Neural cell (in vitro differentiated cells): ENCODE measurements at regions not wholly inside any gene's neighbourhood (a gene's known extent, or its start where the extent isn't known, plus 50 kb on each side); places are given as distances from the start of the nearest gene placed in this dataset.

Experiments used
- H2AFZ ChIP-seq: fragments of 200-600, 300-800 bp; sonication (generic), shearing (Covaris generic); 2 replicates; pipeline ENCODE4 v1.6.0; 2014; ENCODE audit warnings: low read depth, mild to moderate bottlenecking, antibody characterized with exemption, low read length, moderate library complexity
- H3F3A ChIP-seq: fragments of 200-600 bp; shearing (Covaris generic); 2 replicates; pipeline ENCODE4 v1.6.1; 2016; ENCODE audit warnings: mild to moderate bottlenecking, moderate library complexity, mixed read lengths, antibody characterized with exemption, low read length; ENCODE audit not compliant: insufficient read depth, poor library complexity, severe bottlenecking
- H3K27ac ChIP-seq: fragments of 200-600, 300-800 bp; sonication (generic), shearing (Covaris generic); 2 replicates; pipeline ENCODE4 v1.5.1; 2014; ENCODE audit warnings: mild to moderate bottlenecking, low read length, moderate library complexity
- H3K27me3 ChIP-seq: fragments of 300-800, 200-600 bp; sonication (generic), shearing (Covaris generic); 2 replicates; pipeline ENCODE4 v1.6.0; 2014; ENCODE audit warnings: mild to moderate bottlenecking, low read depth, low read length, moderate library complexity; ENCODE audit not compliant: insufficient read depth
- H3K36me3 ChIP-seq: fragments of 300-800, 200-600 bp; sonication (generic), shearing (Covaris generic); 2 replicates; pipeline ENCODE4 v1.5.1; 2014; ENCODE audit warnings: mild to moderate bottlenecking, antibody characterized with exemption, low read length, moderate library complexity; ENCODE audit not compliant: insufficient read depth
- H3K4me2 ChIP-seq: fragments of 300-800, 200-600 bp; sonication (generic), shearing (Covaris generic); 2 replicates; pipeline ENCODE4 v1.6.0; 2014; ENCODE audit warnings: mild to moderate bottlenecking, low read length
- H3K4me3 ChIP-seq: fragments of 300-800, 200-600 bp; sonication (generic), shearing (Covaris generic); 2 replicates; pipeline ENCODE4 v1.5.1; 2014; ENCODE audit warnings: mild to moderate bottlenecking, low read length, moderate library complexity
- H3K79me2 ChIP-seq: fragments of 200-600 bp; shearing (Covaris generic); replicated peaks from 2 replicates; pipeline ENCODE4 v1.6.0; 2014; ENCODE audit warnings: mild to moderate bottlenecking, low read length, moderate library complexity; ENCODE audit not compliant: insufficient read depth
- H3K9ac ChIP-seq: fragments of 300-800, 200-600 bp; sonication (generic), shearing (Covaris generic); 2 replicates; pipeline ENCODE4 v1.6.1; 2016; ENCODE audit warnings: mild to moderate bottlenecking, low read length, mixed read lengths
- H3K9me2 ChIP-seq: fragments of 200-600 bp; shearing (Covaris generic); 2 replicates; pipeline ENCODE4 v1.6.1; 2016; ENCODE audit warnings: mild to moderate bottlenecking, low read length, mixed read lengths; ENCODE audit not compliant: insufficient read depth
- H3K9me3 ChIP-seq: fragments of 200-600, 300-800 bp; sonication (generic), shearing (Covaris generic); 2 replicates; pipeline ENCODE4 v1.6.1; 2016; ENCODE audit warnings: mild to moderate bottlenecking, mixed run types, low read length, moderate library complexity, mixed read lengths
- H4K20me1 ChIP-seq: fragments of 200-600 bp; shearing (Covaris generic); 2 replicates; pipeline ENCODE4 v1.6.1; 2016; ENCODE audit warnings: mild to moderate bottlenecking, mixed run types; ENCODE audit not compliant: insufficient read depth
- EP300 ChIP-seq: fragments of 450-650 bp; conservative IDR thresholded peaks from 2 replicates; pipeline ENCODE4 v1.6.1; 2014; ENCODE audit warnings: antibody characterized with exemption, mild to moderate bottlenecking, moderate library complexity; ENCODE audit not compliant: poor library complexity, severe bottlenecking
- EZH2 ChIP-seq: fragments of 200-600, 300-800 bp; shearing (Covaris generic), sonication (generic); IDR thresholded peaks from 2 replicates; pipeline ENCODE4 v1.6.1; 2014; ENCODE audit warnings: antibody characterized with exemption, low read length, borderline replicate concordance, mild to moderate bottlenecking; ENCODE audit not compliant: insufficient read depth, poor library complexity, severe bottlenecking
- MXI1 ChIP-seq: fragments of 450-650 bp; conservative IDR thresholded peaks from 2 replicates; pipeline ENCODE4 v1.6.1; 2014; ENCODE audit warnings: antibody characterized with exemption, mild to moderate bottlenecking; ENCODE audit not compliant: poor library complexity, severe bottlenecking
- POLR2AphosphoS5 ChIP-seq: IDR thresholded peaks from 2 replicates; pipeline ENCODE4 v1.6.1; 2012
- RAD21 ChIP-seq: fragments of 450-650 bp; conservative IDR thresholded peaks from 2 replicates; pipeline ENCODE4 v1.6.1; 2014; ENCODE audit warnings: antibody characterized with exemption, mild to moderate bottlenecking, moderate library complexity
- SMC3 ChIP-seq: fragments of 450-650 bp; conservative IDR thresholded peaks from 2 replicates; pipeline ENCODE4 v1.6.1; 2014; ENCODE audit warnings: antibody characterized with exemption, mild to moderate bottlenecking, moderate library complexity; ENCODE audit not compliant: poor library complexity
- TAF1 ChIP-seq: IDR thresholded peaks from 2 replicates; pipeline ENCODE4 v1.6.1; 2012; ENCODE audit warnings: low read depth
- TF ChIP-seq, protein P1 (sequence below): fragments of 450-650 bp; IDR thresholded peaks from 2 replicates; pipeline ENCODE4 v1.5.1; 2014; ENCODE audit warnings: antibody characterized with exemption, mild to moderate bottlenecking, moderate library complexity; ENCODE audit not compliant: poor library complexity, severe bottlenecking
- TF ChIP-seq, protein P2 (sequence below): IDR thresholded peaks from 2 replicates; pipeline ENCODE4 v1.6.1; 2012; ENCODE audit warnings: borderline replicate concordance

DNA sequence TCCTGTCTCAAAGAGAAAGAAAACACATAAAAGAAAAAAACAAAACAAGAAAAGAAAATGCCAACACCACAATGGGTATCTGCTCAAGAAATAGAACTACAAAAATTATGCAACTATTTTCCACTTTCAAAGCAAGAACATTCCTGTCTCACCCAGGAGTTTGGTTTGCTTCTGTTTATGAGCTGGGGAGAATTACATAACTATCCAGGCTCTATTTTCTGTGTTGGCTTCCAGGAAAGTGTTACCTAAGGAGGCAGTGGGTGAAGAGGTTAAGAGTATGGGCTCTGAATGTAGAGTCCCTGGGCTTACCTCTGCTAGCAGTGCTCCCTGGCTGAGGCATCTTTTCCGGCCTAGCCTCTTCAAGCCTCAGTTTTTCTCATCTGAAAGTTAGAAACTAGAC lies 426.7 kb downstream of the MIAT start:
- Histone ChIP-seq H3K4me3 (no peak overlapping the region), H3K4me2 (no peak overlapping the region), H3K79me2 (no peaks in the 10 kb centered on the region), H3K9ac (no peak overlapping the region), H3K27ac (no peak overlapping the region), H3K27me3 (no peaks in the 10 kb centered on the region), H3K9me2 (no peaks in the 10 kb centered on the region), H4K20me1 (no peaks in the 10 kb centered on the region), H3F3A (no peaks in the 10 kb centered on the region), H2AFZ (no peak overlapping the region), H3K9me3 (no peaks in the 10 kb centered on the region), H3K36me3 (no peaks in the 10 kb centered on the region)
- TF ChIP-seq, protein P1, sequence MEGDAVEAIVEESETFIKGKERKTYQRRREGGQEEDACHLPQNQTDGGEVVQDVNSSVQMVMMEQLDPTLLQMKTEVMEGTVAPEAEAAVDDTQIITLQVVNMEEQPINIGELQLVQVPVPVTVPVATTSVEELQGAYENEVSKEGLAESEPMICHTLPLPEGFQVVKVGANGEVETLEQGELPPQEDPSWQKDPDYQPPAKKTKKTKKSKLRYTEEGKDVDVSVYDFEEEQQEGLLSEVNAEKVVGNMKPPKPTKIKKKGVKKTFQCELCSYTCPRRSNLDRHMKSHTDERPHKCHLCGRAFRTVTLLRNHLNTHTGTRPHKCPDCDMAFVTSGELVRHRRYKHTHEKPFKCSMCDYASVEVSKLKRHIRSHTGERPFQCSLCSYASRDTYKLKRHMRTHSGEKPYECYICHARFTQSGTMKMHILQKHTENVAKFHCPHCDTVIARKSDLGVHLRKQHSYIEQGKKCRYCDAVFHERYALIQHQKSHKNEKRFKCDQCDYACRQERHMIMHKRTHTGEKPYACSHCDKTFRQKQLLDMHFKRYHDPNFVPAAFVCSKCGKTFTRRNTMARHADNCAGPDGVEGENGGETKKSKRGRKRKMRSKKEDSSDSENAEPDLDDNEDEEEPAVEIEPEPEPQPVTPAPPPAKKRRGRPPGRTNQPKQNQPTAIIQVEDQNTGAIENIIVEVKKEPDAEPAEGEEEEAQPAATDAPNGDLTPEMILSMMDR = no peak
- no peak for TF ChIP-seq EZH2
- no peak for TF ChIP-seq SMC3
- TF ChIP-seq RAD21 = no peak
- TF ChIP-seq EP300 = no peak
- no peak for TF ChIP-seq TAF1
- TF ChIP-seq, protein P2, sequence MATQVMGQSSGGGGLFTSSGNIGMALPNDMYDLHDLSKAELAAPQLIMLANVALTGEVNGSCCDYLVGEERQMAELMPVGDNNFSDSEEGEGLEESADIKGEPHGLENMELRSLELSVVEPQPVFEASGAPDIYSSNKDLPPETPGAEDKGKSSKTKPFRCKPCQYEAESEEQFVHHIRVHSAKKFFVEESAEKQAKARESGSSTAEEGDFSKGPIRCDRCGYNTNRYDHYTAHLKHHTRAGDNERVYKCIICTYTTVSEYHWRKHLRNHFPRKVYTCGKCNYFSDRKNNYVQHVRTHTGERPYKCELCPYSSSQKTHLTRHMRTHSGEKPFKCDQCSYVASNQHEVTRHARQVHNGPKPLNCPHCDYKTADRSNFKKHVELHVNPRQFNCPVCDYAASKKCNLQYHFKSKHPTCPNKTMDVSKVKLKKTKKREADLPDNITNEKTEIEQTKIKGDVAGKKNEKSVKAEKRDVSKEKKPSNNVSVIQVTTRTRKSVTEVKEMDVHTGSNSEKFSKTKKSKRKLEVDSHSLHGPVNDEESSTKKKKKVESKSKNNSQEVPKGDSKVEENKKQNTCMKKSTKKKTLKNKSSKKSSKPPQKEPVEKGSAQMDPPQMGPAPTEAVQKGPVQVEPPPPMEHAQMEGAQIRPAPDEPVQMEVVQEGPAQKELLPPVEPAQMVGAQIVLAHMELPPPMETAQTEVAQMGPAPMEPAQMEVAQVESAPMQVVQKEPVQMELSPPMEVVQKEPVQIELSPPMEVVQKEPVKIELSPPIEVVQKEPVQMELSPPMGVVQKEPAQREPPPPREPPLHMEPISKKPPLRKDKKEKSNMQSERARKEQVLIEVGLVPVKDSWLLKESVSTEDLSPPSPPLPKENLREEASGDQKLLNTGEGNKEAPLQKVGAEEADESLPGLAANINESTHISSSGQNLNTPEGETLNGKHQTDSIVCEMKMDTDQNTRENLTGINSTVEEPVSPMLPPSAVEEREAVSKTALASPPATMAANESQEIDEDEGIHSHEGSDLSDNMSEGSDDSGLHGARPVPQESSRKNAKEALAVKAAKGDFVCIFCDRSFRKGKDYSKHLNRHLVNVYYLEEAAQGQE = no peak
- no peak for TF ChIP-seq POLR2AphosphoS5
- TF ChIP-seq MXI1 = no peak

DNA sequence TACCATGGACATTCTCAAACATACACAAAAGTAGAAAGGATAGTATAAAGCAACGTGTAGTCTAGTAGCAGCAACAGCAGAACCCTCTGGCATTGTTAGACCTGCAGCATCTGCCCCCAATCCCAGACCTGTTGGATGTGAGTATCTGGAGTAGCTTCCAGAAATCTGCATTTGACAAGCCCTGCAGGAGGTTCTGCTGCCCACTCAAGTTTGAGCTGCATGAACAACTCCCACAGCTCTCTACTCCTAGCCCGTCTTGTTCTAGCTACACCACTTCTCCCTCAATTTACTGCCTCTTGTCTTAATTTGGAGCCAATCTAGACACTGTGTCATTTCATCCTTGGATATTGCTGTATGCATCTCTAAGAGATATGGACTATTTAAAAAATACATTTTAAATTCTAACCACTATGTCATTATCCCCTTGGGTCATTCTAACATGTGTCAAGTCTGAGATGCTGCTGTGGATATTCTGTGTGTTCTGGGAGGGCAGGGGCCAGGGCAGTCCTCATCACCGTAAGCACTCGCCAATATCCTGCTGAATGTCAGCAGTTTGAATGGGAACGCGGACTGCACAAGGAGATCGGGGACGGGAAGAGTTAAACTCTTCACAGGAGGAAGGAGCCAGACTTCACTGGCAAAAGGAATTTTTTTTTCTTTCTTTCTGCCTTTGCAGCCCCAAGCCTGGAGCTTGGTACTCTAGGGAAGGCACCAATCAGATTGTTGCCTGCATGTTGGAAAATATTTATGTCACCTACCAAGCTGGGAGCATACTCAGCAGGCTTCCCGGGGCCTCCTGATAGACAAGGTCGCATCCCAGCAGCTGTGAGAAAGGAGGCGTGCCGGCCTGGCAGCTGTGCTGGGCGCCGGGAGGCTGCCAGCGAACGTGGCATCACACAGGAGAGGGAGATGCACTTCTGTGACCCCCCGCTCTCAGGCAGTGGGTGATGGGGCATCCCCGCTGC lies 429.0 kb downstream of the MIAT start:
- no peaks in the 10 kb centered on the region for H3K9me2 ChIP-seq
- peak overlapping the region; percentile 11 for H3K9ac ChIP-seq
- no peak overlapping the region for H3K4me2 ChIP-seq
- H3K27me3 ChIP-seq = no peaks in the 10 kb centered on the region
- H3F3A ChIP-seq = no peaks in the 10 kb centered on the region
- no peak overlapping the region for H3K4me3 ChIP-seq
- no peak overlapping the region for H3K27ac ChIP-seq
- H3K36me3 ChIP-seq = no peaks in the 10 kb centered on the region
- H3K79me2 ChIP-seq = no peaks in the 10 kb centered on the region
- H3K9me3 ChIP-seq = no peaks in the 10 kb centered on the region
- TF ChIP-seq RAD21 = no peak
- TF ChIP-seq TAF1 = no peak
- no peak for TF ChIP-seq MXI1
- no peak for TF ChIP-seq EP300
- TF ChIP-seq, protein P2 = no peak
- TF ChIP-seq, protein P1 = no peak
- TF ChIP-seq EZH2 = no peak
- TF ChIP-seq SMC3 = no peak
- no peak for TF ChIP-seq POLR2AphosphoS5
- no peaks in the 10 kb centered on the region for H4K20me1 ChIP-seq
- H2AFZ ChIP-seq = no peak overlapping the region
